Small intestine (tissue), 7 donors: ENCODE measurements at regions not wholly inside any gene's neighbourhood (a gene's known extent, or its start where the extent isn't known, plus 50 kb on each side); places are given as distances from the start of the nearest gene placed in this dataset.

Experiments used
- DNase-seq, 2 donors: peaks; one replicate each; pipeline versions ENCODE4 v3.0.0 to v3.0.0-alpha.2; 2013
- FAIRE-seq: peaks from 2 replicates; lab custom pipeline; 2012; peaks lifted over from hg19 to GRCh38; lab: Jason Lieb, UNC
- H3K27ac ChIP-seq, 3 donors: one replicate each; pipeline ENCODE4 v1.5.1; 2013; ENCODE audit warnings: low read length in 2 of 3, mild to moderate bottlenecking in 2 of 3, control low read depth in 1 of 3, inconsistent platforms in 1 of 3, low read depth in 1 of 3, moderate library complexity in 1 of 3
- H3K27me3 ChIP-seq, 3 donors: one replicate each; pipeline ENCODE4 v1.6.1; 2013; ENCODE audit warnings: low read length in 3 of 3, inconsistent platforms in 1 of 3; ENCODE audit not compliant: control insufficient read depth in 3 of 3, insufficient read depth in 3 of 3
- H3K36me3 ChIP-seq, 3 donors: one replicate each; pipeline ENCODE4 v1.6.1; 2013; ENCODE audit warnings: low read length in 3 of 3, inconsistent platforms in 1 of 3, low read depth in 1 of 3, mild to moderate bottlenecking in 1 of 3, moderate library complexity in 1 of 3; ENCODE audit not compliant: control insufficient read depth in 3 of 3, insufficient read depth in 2 of 3
- H3K4me1 ChIP-seq, 3 donors: one replicate each; pipeline ENCODE4 v1.6.1; 2013; ENCODE audit warnings: low read length in 2 of 3, inconsistent platforms in 1 of 3, low read depth in 1 of 3, mild to moderate bottlenecking in 1 of 3, moderate library complexity in 1 of 3; ENCODE audit not compliant: control insufficient read depth in 3 of 3, insufficient read depth in 2 of 3
- H3K4me3 ChIP-seq, 3 donors: one replicate each; pipeline ENCODE4 v1.5.1; 2013; ENCODE audit warnings: low read length in 3 of 3, control low read depth in 1 of 3, inconsistent platforms in 1 of 3, low read depth in 1 of 3, mild to moderate bottlenecking in 1 of 3, moderate library complexity in 1 of 3
- H3K9me3 ChIP-seq, 2 donors: one replicate each; pipeline ENCODE4 v1.6.1; 2013; ENCODE audit warnings: low read depth in 1 of 2, low read length in 1 of 2; ENCODE audit not compliant: control insufficient read depth in 2 of 2, insufficient read depth in 1 of 2
- WGBS, 3 donors: extraction: QIAGEN DNeasy Blood & Tissue Kit; methylation state at CpG; one replicate each; pipeline ENCODE4 v1.1.7; 2013; 5-methylcytosine and 5-hydroxymethylcytosine counted together
- donor health status: healthy with polysubstance abuse.
- donor health status: control.
- donor health status: control.
- donor health status: Bipolar disorder and iron deficiency.
- donor health status: healthy.

- FAIRE-seq, result no peak
- no peaks in the 10 kb centered on the region for H3K9me3 ChIP-seq
- WGBS, 3 donors, result 81 to 83% (median 81%) methylated on average over 4 of the region's 4 CpGs
Measured at GRCh38 chr7:155138204-155138603, 68.1 kb downstream of the HTR5A start.

DNA sequence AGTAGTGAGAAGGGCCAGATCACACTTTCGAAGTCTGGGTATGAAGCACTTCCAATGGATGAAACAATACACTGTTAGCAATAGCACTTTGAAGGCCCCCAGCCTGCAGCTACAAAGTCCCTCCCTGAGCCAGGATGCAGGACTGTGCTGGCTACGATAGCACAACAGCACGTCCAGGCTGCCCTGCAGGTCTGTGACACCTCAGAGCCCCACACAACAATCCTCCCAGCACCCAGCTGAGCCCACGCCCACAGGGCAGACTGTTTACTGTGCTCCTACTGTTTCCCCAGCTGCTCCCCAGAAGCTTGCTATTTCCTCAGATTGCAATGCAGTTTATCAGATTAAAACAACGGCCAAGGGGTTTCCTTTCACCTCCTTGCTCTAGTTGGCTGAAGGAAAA, 71.4 kb downstream of the HTR5A start:
- FAIRE-seq, result no peak
- no peaks in the 10 kb centered on the region for H3K27me3 ChIP-seq
- H3K4me3 ChIP-seq, result no peak overlapping the region
- H3K9me3 ChIP-seq, result no peaks in the 10 kb centered on the region
- no peak overlapping the region for H3K27ac ChIP-seq
- H3K36me3 ChIP-seq, result no peaks in the 10 kb centered on the region
- 25 to 27% (median 27%) methylated on average over 5 of the region's 5 CpGs for WGBS, 3 donors
- no peaks in the 10 kb centered on the region for H3K4me1 ChIP-seq
- no peak for DNase-seq

More at GRCh38 chr7:155138204-155138603, 68.1 kb downstream of the HTR5A start:
- no peaks in the 10 kb centered on the region for H3K36me3 ChIP-seq
- no peak overlapping the region for H3K27ac ChIP-seq
- no peaks in the 10 kb centered on the region for H3K4me1 ChIP-seq
- H3K4me3 ChIP-seq, result no peak overlapping the region
- no peaks in the 10 kb centered on the region for H3K27me3 ChIP-seq
- no peak for DNase-seq

GRCh38 chr7:155143381-155143780, 73.3 kb downstream of the HTR5A start:
- Histone ChIP-seq H3K36me3 (no peaks in the 10 kb centered on the region), H3K27ac (no peak overlapping the region), H3K27me3 (no peaks in the 10 kb centered on the region), H3K9me3 (no peaks in the 10 kb centered on the region), H3K4me1 (no peaks in the 10 kb centered on the region), H3K4me3 (no peak overlapping the region)
- WGBS, 3 donors, result 54 to 66% (median 55%) methylated on average over 9 of the region's 9 CpGs
- FAIRE-seq (no peak), DNase-seq (no peak)

DNA sequence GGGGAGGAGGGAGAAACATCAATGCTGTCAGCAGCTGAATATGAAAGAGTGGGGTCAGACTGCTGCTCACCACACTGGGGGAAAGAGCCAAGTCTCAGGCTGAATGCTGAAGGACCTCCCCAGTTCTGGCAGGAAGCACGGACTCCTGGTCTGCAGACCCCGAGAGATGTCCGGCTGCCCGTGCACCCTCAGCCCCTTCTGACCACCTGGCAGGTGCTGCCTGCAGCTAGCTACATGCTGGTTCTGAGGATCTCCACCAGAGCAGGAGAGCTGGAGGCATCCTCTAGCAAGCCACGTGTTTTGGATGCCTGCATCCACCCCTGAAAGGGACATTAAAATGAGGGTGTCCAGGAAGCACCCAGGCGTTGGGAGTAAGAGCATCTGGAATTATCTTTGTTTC, 74.2 kb downstream of the HTR5A start:
- WGBS, 3 donors, result 63 to 72% (median 67%) methylated on average over 6 of the region's 6 CpGs
- no peak overlapping the region for H3K4me3 ChIP-seq
- H3K36me3 ChIP-seq, result no peaks in the 10 kb centered on the region
- H3K27ac ChIP-seq, result no peak overlapping the region
- H3K27me3 ChIP-seq, result no peaks in the 10 kb centered on the region
- FAIRE-seq (no peak), DNase-seq (no peak)
- H3K4me1 ChIP-seq, result no peaks in the 10 kb centered on the region
- H3K9me3 ChIP-seq, result no peaks in the 10 kb centered on the region

DNA sequence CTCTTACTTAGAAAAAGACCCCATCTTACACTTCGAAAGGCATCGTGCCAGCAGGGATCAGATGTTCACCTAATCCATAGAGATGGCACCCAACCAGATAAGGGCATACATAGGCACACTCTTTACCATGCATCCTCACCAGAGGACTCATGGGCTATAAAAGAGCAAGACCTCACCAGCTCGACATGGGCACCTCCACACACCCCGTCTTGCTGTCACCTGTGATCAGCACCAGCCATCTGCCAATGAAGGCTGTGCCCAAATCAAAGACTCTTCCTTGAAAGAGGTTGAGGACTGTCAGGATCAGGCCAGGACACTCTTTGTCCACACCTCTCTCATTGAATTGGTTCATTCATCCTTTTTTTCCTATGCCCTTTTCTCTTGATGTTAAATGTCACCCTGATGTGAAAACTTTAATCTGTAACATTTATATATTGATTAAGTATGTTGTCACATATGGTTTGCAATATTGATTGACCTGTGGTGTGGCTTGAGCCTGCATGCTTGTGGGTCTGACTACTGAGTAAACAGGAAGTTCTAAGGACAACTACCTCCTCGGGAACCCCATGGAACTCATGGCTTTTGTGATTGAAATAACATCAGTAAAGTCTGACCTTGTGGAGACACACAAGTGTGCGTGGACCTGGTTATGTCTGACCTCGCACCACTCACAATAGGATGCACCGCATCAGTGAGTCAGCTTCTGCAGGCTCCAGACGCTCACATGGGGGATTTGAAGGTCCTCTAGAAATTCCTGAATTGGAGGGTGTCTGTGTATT, 75.5 kb downstream of the HTR5A start:
- no peak for FAIRE-seq

GRCh38 chr7:155147172-155147571, 77.0 kb downstream of the HTR5A start:
- Histone ChIP-seq H3K4me3 (no peak overlapping the region), H3K27ac (no peak overlapping the region), H3K9me3 (peaks cover 0 to 4% of the 10 kb centered on the region in 2 donors), H3K27me3 (no peaks in the 10 kb centered on the region), H3K36me3 (no peaks in the 10 kb centered on the region), H3K4me1 (no peaks in the 10 kb centered on the region)
- DNase-seq (no peak), FAIRE-seq (no peak)
- WGBS, 3 donors, result 24 to 60% (median 44%) methylated on average over 1 of the region's 1 CpG

More for the DNA sequence above, 75.5 kb downstream of the HTR5A start:
- Histone ChIP-seq H3K4me1 (no peaks in the 10 kb centered on the region), H3K9me3 (no peaks in the 10 kb centered on the region), H3K36me3 (no peaks in the 10 kb centered on the region), H3K4me3 (no peak overlapping the region), H3K27me3 (no peaks in the 10 kb centered on the region), H3K27ac (no peak overlapping the region)
- no peak for DNase-seq
- 63 to 76% (median 74%) methylated on average over 9 of the region's 9 CpGs for WGBS, 3 donors

DNA sequence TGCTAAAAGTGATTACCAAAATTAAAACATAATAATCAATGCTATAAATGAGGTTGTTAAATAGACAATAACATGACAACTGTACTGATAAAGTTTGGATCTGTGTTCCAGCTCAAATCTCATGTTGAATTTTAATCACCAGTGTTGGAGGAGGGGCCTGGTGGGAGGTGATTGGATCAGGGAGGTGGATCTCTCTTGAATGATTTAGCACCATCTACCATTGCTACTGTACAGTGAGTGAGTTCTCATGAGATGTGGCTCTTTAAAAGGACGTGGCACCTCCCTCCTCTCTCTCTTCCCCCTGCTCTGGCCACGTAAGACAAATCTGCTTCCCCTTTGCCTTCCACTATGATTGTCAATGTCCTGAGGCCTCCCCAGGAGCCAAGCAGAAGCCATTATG, 77.5 kb downstream of the HTR5A start:
- H3K4me3 ChIP-seq, result no peak overlapping the region
- H3K27me3 ChIP-seq, result no peaks in the 10 kb centered on the region
- no peaks in the 10 kb centered on the region for H3K4me1 ChIP-seq
- no peak for FAIRE-seq
- H3K36me3 ChIP-seq, result no peaks in the 10 kb centered on the region
- peaks cover 0 to 5% of the 10 kb centered on the region in 2 donors for H3K9me3 ChIP-seq
- 33 to 66% (median 52%) methylated on average over 2 of the region's 2 CpGs for WGBS, 3 donors
- no peak overlapping the region for H3K27ac ChIP-seq
- no peak for DNase-seq

- Histone ChIP-seq H3K36me3 (no peaks in the 10 kb centered on the region), H3K27me3 (no peaks in the 10 kb centered on the region), H3K27ac (no peak overlapping the region), H3K9me3 (peaks cover 0 to 22% of the 10 kb centered on the region in 2 donors), H3K4me1 (no peaks in the 10 kb centered on the region), H3K4me3 (no peak overlapping the region)
- FAIRE-seq (no peak), DNase-seq (no peak)
- 48 to 64% (median 54%) methylated on average over 4 of the region's 4 CpGs for WGBS, 3 donors
Measured at GRCh38 chr7:155153676-155154075, 83.6 kb downstream of the HTR5A start.

- no peaks in the 10 kb centered on the region for H3K27me3 ChIP-seq
- no peak for FAIRE-seq
- H3K4me3 ChIP-seq, result no peak overlapping the region
Measured at GRCh38 chr7:155154586-155154985, 84.5 kb downstream of the HTR5A start.

More at GRCh38 chr7:155154586-155154985, 84.5 kb downstream of the HTR5A start:
- Histone ChIP-seq H3K9me3 (peaks cover 0 to 23% of the 10 kb centered on the region in 2 donors), H3K27ac (no peak overlapping the region), H3K36me3 (no peaks in the 10 kb centered on the region), H3K4me1 (no peaks in the 10 kb centered on the region)
- 57 to 73% (median 70%) methylated on average over 10 of the region's 10 CpGs for WGBS, 3 donors
- no peak for DNase-seq
